Parathyroid adenoma (tissue), 2 donors: ENCODE measurements at regions not wholly inside any gene's neighbourhood (a gene's known extent, or its start where the extent isn't known, plus 50 kb on each side); places are given as distances from the start of the nearest gene placed in this dataset.
"Not testable (repeated sequence)": the region's sequence is repeated elsewhere in the genome, so short reads cannot be mapped to it uniquely, and the experiment has no call there.

Experiments used
- H2AFZ ChIP-seq: fragments of 300-600 bp; sonication (generic); one replicate; pipeline ENCODE4 v1.7.0; 2017; ENCODE audit warnings: antibody characterized with exemption, mild to moderate bottlenecking
- H3K27ac ChIP-seq: fragments of 300-600 bp; sonication (generic); one replicate; pipeline ENCODE4 v1.7.0; 2017
- H3K27me3 ChIP-seq: fragments of 300-600 bp; sonication (generic); one replicate; pipeline ENCODE4 v1.7.0; 2017; ENCODE audit warnings: low read length; ENCODE audit not compliant: control insufficient read depth, insufficient read depth
- H3K36me3 ChIP-seq: fragments of 300-600 bp; sonication (generic); one replicate; pipeline ENCODE4 v1.7.0; 2017; ENCODE audit warnings: low read length; ENCODE audit not compliant: control insufficient read depth, insufficient read depth
- H3K4me1 ChIP-seq: fragments of 300-600 bp; sonication (generic); one replicate; pipeline ENCODE4 v1.7.0; 2017; ENCODE audit warnings: control low read depth
- H3K4me2 ChIP-seq: fragments of 300-600 bp; sonication (generic); one replicate; pipeline ENCODE4 v1.7.0; 2017; ENCODE audit warnings: low read length
- H3K4me3 ChIP-seq: fragments of 300-600 bp; sonication (generic); one replicate; pipeline ENCODE4 v1.7.0; 2017; ENCODE audit warnings: low read depth, low read length
- H3K79me2 ChIP-seq: fragments of 300-600 bp; sonication (generic); one replicate; pipeline ENCODE4 v1.7.0; 2017; ENCODE audit warnings: control low read depth
- H3K9ac ChIP-seq: fragments of 300-600 bp; sonication (generic); one replicate; pipeline ENCODE4 v1.7.0; 2017; ENCODE audit warnings: mild to moderate bottlenecking
- H3K9me3 ChIP-seq: fragments of 300-600 bp; sonication (generic); one replicate; pipeline ENCODE4 v1.7.0; 2017; ENCODE audit warnings: low read length; ENCODE audit not compliant: control insufficient read depth
- TF ChIP-seq, protein P1 (sequence below): fragments of 300-600 bp; sonication (generic); IDR thresholded peaks from one replicate; pipeline ENCODE4 v1.7.0; 2017; ENCODE audit warnings: antibody characterized with exemption, mild to moderate bottlenecking
- donor health status: primary hyperparathyroidism.

DNA sequence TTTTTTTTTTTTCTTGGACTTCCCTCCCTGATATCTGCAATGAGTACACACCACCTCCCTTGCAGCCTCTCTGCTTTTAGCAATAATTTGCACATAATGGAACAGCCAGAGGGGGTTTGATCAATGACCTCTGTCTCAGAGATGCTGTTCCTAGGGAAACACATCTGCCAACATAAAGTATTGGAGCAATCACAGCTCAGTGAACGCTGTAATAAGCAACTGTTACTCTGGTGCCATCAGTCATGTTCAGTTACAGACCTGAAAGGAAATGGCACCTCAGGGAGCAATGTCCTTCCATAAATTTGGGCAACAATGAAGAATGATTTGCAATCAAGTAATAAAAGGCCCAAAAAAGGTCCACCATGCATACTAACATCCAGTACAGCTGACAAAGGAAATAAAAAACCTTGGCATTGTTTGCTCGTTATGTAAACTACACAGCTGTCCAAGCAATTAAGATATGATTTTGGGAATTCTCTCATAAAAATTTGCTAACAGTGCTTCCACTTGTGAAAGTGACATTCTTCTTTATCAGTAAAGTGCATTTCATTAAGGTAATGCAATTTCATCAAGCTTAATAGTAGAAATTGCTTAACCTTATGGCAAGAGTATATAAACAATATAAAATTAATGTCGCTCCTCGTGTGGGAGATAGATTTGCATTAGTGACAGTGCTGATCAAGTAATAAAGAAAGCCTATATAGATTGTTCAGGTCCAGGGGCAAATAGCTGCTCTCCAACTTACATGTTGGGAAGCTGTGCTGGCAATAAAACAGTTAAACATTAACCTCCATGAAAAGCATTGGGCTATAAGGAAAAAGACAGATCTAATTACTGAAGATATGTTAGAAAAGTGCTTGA lies 167.8 kb downstream of the RASEF start:
- TF ChIP-seq, protein P1, sequence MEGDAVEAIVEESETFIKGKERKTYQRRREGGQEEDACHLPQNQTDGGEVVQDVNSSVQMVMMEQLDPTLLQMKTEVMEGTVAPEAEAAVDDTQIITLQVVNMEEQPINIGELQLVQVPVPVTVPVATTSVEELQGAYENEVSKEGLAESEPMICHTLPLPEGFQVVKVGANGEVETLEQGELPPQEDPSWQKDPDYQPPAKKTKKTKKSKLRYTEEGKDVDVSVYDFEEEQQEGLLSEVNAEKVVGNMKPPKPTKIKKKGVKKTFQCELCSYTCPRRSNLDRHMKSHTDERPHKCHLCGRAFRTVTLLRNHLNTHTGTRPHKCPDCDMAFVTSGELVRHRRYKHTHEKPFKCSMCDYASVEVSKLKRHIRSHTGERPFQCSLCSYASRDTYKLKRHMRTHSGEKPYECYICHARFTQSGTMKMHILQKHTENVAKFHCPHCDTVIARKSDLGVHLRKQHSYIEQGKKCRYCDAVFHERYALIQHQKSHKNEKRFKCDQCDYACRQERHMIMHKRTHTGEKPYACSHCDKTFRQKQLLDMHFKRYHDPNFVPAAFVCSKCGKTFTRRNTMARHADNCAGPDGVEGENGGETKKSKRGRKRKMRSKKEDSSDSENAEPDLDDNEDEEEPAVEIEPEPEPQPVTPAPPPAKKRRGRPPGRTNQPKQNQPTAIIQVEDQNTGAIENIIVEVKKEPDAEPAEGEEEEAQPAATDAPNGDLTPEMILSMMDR: no peak

DNA sequence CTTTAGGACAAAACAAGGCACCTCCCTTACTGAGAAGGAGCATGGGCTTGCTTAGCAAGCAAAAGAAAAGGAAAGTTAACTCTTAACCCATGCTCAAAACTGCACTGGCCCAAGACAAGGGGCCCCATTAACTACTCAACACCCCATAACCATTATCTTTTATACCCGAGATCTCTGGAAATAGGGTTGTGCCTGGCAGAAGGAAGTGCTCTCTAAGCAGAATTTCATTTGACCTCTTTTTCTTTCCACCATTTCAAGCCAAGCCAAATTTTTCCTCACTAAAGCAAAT lies 167.2 kb downstream of the RASEF start:
- Histone ChIP-seq H3K4me1 (no peaks in the 10 kb centered on the region), H2AFZ (no peak overlapping the region), H3K27me3 (no peaks in the 10 kb centered on the region), H3K9me3 (no peaks in the 10 kb centered on the region), H3K36me3 (no peaks in the 10 kb centered on the region), H3K79me2 (no peaks in the 10 kb centered on the region), H3K27ac (no peak overlapping the region), H3K9ac (no peak overlapping the region), H3K4me3 (no peak overlapping the region), H3K4me2 (no peak overlapping the region)
- TF ChIP-seq, protein P1: no peak

More for the DNA sequence above, 167.8 kb downstream of the RASEF start:
- no peak overlapping the region for H3K27ac ChIP-seq
- H3K9ac ChIP-seq: no peak overlapping the region
- no peaks in the 10 kb centered on the region for H3K9me3 ChIP-seq
- no peaks in the 10 kb centered on the region for H3K4me1 ChIP-seq
- H3K4me2 ChIP-seq: no peak overlapping the region
- H2AFZ ChIP-seq: no peak overlapping the region
- H3K27me3 ChIP-seq: no peaks in the 10 kb centered on the region
- no peaks in the 10 kb centered on the region for H3K79me2 ChIP-seq
- no peaks in the 10 kb centered on the region for H3K36me3 ChIP-seq
- H3K4me3 ChIP-seq: no peak overlapping the region

GRCh38 chr9:82903503-82903902 lies 159.4 kb downstream of the RASEF start:
- Histone ChIP-seq H3K36me3 (no peaks in the 10 kb centered on the region), H3K4me1 (no peaks in the 10 kb centered on the region), H3K27ac (no peak overlapping the region), H3K79me2 (no peaks in the 10 kb centered on the region), H3K9me3 (no peaks in the 10 kb centered on the region), H2AFZ (no peak overlapping the region), H3K4me3 (no peak overlapping the region), H3K4me2 (no peak overlapping the region), H3K9ac (no peak overlapping the region), H3K27me3 (no peaks in the 10 kb centered on the region)
- TF ChIP-seq, protein P1: no peak

DNA sequence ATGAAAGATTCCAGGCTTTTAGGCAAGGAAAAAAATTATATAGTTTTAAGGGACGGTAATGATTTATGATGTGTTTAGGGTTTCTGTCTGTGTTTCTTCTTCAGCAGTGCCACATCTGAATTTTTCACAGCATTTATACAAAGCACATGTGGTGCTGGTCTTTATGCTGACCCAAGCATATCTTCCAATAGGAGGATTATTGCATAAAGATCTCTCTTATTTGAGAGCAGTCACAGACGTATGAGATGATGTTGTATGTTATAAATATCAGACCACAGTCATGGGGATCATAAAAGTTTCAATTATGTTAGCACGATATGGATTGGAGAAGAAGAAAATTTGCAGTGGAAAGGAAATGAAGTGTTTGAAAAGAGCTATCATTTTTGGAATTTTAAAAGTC lies 150.9 kb downstream of the RASEF start:
- Histone ChIP-seq H3K79me2 (no peaks in the 10 kb centered on the region), H3K27ac (no peak overlapping the region), H3K9ac (no peak overlapping the region), H3K4me1 (no peaks in the 10 kb centered on the region), H2AFZ (no peak overlapping the region), H3K4me3 (no peak overlapping the region), H3K4me2 (no peak overlapping the region), H3K9me3 (no peaks in the 10 kb centered on the region), H3K36me3 (no peaks in the 10 kb centered on the region), H3K27me3 (no peaks in the 10 kb centered on the region)
- TF ChIP-seq, protein P1: no peak

DNA sequence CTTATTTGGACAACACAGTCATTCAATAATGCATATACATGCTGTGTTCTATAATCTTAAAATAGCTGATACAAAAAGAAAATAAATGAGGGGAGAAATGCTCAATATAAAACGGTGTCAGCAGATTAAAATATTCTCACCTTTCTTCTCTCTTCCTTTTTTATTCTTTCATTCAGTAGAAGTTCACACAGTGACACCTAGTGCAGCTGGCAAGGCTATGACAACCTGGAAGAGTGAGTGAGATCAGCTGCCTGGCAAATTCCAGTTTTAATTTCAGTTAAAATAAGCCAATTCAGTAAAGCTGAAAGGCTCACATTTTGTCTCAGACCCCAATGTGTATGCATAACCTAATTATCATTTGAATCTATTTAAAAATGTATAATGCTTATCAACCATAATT lies 150.3 kb downstream of the RASEF start:
- Histone ChIP-seq H3K4me2 (no peak overlapping the region), H2AFZ (no peak overlapping the region)
- TF ChIP-seq, protein P1: no peak

DNA sequence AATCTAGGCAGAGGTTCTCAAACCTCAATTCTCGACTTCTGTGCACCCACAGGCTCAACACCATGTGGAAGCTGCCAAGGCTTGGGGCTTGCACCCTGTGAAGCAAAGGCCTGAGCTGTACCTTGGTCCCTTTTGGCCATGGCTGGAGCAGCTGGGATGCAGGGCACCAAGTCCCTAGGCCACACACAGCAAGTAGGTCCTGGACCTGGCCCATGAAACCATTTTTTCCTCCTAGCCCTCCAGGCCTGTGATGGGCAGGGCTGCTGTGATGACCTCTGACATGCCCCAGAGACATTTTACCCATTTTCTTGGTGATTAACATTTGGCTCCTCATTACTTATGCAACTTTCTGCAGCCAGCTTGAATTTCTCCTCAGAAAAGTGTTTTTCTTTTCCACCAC lies 146.7 kb downstream of the RASEF start:
- not testable (repeated sequence) for H2AFZ ChIP-seq, H3K4me3 ChIP-seq, H3K27ac ChIP-seq, H3K9ac ChIP-seq, H3K79me2 ChIP-seq, H3K9me3 ChIP-seq, H3K27me3 ChIP-seq, H3K4me1 ChIP-seq, H3K36me3 ChIP-seq, H3K4me2 ChIP-seq

More for the DNA sequence above, 150.3 kb downstream of the RASEF start:
- Histone ChIP-seq H3K9me3 (no peaks in the 10 kb centered on the region), H3K9ac (no peak overlapping the region), H3K4me1 (no peaks in the 10 kb centered on the region), H3K27ac (no peak overlapping the region), H3K27me3 (no peaks in the 10 kb centered on the region), H3K4me3 (no peak overlapping the region), H3K36me3 (no peaks in the 10 kb centered on the region), H3K79me2 (no peaks in the 10 kb centered on the region)
